Stimulated activated CD4-positive, alpha-beta T cell treated with anti-CD3 and anti-CD28 coated beads, Interleukin-12 subunit alpha, Interleukin-12 subunit beta, amount 100 ng/mL, for 48 hours (primary cell): ENCODE measurements at regions not wholly inside any gene's neighbourhood (a gene's known extent, or its start where the extent isn't known, plus 50 kb on each side); places are given as distances from the start of the nearest gene placed in this dataset.
"Not testable (repeated sequence)": the region's sequence is repeated elsewhere in the genome, so short reads cannot be mapped to it uniquely, and the experiment has no call there.

Experiments used
- DNase-seq, 3 donors: peaks; one replicate each; pipeline ENCODE4 v3.0.0-alpha.2; 2020; ENCODE audit warnings: low read depth in 2 of 3, low spot score in 1 of 3

DNA sequence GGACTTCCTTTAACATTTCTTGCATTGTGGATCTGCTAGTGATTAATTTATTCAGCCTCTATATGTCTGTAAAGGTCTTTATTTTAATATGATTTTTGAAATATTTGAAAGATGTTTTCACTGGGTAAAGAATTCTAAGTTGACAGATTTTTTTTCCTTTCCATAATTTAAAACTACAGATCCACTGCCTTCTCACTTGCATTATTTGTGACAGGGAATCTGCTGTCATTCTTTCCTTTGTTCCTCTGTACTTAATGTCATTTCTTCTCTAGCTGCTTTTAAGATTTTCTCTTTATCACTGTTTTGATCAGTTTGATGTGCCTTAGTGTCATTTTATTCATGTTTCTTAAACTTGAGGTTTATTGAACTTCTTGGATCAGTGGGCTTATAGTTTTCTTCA, 159.9 kb downstream of the CYB561 start:
- DNase-seq = no peak

DNA sequence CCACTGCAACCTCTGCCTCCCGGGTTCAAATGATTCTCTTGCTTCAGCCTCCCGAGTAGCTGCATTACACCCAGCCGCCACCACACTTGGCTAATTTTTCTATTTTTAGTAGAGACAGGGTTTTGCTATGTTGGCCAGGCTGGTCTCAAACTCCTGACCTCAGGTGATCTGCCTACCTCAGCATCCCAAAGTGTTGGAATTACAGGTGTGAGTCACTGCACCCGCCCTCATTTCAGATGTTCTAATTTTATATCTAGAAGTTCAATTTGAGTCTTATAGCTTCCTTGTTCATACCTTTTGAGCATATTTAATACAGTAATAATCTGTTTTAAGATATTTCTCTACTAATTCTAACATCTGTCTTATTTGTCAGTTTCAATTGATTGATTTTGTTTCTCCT, 159.1 kb downstream of the CYB561 start:
- not testable (repeated sequence) for DNase-seq

DNA sequence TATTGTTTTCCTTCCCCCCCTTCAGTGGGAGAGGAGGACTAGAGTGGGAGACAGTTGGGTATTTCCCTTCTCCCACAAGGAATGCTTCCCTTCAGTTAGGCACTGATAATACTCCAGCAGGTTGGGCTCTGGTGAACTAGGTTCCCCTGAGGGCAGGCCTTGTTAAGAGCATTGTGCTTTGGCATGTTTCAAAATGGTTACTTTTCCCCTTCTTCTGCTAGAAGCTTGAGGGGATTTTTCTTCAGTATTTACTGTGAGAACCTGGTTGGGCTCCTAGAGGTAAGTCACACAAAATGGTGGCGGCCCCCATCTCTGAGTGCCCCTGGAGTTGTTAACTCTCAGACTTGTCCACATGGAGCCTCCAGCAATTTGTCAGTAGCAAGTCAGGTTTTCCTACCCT, 156.2 kb downstream of the CYB561 start:
- no peak for DNase-seq

DNA sequence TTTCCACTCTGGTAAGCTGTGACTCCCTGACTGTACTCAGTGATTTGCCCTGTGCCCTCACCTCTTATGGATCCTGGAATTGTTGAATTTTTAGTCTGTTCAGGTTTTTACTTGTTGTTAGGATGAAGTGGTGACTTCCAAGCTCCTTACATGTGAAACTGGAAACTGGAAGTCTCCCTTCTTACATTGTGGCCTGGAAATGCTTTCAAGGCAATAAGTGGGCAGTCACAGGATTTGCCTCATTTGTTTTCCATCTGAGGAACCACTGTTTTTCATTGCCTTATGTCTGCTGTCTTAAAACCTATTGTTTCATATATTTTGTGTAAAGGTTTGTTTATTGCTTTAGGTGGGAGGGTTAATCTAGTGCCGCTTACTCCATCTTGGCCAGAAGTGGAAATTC, 155.8 kb downstream of the CYB561 start:
- no peak for DNase-seq

DNA sequence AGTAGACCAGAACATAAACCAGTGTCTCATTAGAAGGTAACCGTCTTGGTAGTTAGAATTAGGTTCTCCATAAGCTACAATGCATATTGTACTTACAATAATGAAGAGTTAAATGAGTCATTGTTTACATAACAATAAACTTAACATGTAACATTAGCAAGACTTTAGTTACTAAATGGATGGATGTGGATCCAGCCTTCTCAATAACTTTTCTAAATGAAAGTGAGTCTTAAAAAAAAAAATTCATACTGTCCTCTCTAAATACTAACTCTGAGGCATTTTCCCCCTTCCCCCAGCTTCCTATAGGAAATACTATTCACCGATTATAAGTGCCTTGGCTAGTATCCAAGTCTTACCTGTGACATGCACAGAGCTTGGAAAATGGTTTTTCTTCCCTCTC, 155.3 kb downstream of the CYB561 start:
- no peak for DNase-seq

DNA sequence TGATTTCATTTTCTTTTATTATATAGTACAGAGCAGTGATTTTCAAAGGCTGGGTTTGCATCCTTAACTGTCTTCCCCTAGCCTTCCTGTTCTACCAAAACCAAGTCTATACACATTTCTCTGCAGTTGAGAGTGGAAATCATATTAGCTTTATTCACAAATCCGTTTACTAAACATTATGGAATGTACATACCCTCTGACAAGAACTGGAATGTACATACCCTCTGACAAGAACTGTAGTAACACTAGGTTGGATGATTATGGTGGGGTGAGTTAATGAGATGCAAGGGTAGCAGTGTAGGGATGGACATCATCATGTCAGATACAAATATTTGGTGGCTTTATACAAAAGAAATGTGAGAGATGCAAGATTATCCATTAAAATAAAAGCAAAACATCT, 154.8 kb downstream of the CYB561 start:
- DNase-seq = no peak

DNA sequence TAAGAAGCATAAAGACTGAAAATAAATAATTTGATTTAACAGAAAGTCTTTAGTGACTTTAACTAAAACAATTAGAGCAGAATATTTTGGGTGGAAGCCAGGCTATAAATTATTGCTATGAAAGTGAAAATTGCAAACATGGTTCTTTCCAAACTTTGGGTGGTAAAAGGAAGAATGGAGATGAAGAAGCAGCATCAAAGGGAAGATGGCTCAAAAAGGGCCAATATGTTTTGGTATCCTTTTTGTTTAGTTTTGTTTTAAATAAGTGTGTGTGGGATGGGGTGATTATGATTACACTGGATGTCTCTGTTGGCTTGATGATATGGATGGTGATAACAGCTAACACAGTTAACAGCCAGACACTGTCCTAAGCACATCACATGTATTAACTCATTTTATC, 153.7 kb downstream of the CYB561 start:
- DNase-seq = no peak

DNA sequence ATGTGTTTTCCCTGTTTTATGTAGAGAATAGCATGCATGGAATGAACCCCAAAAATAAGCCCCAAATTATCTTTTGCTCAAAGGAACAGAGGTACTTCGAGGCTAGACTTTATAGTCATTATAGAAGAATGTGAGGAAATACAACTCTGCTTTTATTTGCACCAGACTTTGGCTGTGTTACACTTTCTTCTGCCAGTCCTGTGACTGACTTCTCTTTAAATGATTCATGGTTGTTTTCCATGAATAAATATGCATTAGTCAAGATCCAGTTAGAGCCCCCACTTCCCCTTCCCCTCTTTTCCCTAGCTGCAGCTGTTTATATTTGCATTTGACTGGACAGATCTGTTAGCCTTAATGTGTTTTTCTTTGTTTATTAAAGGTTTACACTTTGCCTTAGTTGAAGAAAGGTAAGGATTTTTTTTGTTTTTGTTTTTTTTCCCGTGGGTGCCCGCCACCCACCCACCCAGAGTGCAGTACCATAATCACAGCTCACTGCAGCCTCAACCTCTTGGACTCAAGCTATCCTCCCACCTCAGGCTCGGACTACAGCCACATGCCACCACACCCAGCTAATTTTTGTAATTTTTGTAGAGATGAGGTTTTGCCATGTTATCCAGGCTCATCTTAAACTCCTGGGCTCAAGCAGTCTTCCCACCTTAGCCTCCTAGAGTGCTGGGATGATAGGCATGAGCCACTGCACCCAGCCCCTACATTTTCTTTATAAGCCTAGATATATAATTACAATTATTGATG, 152.6 kb downstream of the CYB561 start:
- DNase-seq = no peak

DNA sequence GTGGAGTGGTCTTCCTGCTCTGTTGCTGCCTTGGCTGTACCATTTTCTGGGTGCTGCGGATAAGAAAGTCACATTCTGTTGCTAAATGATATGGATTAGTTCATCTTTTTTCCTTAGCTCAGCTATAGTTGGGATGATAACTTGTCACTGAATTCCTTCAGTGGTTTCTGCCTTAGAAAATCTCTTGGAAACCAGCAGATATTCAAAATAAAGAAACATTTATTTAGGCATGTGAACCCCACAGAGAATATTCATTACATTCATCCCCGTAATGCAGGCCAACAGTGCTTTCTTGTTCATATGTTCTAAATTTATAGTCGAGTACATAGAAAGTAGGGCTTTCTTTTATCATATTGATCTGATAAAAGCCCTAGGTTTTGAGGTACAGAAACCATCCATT, 151.3 kb downstream of the CYB561 start:
- DNase-seq = no peak

DNA sequence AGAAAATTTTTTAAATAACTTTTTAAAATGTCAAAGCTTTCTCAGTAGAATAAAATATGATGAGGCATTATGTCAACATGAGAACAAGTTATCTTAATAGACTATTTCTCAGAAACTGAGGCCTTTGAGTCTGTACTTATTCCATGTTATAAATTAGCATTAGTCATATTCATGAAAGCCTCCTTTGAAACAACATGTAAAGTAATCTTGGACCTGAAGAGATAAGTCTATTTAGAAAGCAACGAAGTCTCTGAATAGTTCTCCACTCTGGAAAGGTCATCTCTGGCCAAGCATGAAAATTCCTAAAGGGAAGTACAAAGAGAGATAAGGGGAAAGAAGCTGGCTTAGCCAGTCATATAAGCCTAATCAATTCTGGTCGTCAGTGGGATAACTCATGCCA, 150.8 kb downstream of the CYB561 start:
- DNase-seq = no peak

DNA sequence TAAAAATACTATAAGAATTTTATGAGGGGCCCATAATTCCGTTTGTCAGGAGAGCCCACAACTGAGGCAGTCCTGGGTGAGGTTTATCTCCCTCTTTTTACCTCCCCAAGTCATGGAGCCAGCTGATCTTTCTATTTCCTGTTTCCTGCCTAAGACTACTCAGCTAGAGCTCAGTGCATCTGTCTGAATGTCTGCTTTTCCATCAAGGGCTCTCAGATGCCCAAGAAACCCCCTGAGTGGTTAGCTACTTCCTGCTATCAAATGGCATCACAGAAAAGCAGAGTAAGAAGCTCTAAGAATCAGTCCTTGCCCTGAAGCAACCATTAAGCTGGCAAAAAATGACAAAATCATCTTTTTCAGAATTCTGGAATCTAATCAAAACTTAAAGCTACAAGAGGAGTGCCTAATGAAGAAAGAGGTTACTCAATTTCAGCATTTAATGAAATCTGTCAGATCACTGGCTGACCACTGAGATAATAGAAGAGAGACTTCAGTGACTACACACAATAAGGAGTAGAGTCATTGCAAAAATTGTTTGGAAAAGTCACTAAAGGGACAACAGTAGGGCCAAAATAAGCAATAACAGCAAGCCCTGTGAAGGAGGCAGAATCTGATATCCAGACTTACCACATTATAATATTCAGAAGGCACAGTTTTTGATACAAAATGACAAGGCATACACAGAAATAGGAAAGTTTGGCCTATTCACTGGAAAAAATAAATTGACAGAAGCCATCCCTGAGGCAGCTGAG, 150.1 kb downstream of the CYB561 start:
- DNase-seq = no peak

DNA sequence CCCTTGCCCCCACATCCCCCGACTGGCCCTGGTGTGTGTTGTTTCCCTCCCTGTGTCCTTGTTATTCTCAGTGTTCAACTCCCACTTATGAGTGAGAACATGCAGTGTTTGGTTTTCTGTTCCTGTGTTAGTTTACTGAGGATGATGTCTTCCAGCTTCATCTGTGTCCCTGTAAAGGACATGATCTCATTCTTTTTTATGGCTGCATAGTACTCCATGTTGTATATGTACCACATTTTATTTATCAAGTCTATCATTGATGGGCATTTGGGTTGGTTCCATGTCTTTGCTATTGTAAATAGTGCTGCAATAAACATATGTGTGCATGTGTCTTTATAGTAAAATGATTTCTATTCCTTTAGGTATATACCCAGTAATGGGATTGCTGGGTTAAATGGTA, 147.2 kb downstream of the CYB561 start:
- not testable (repeated sequence) for DNase-seq

DNA sequence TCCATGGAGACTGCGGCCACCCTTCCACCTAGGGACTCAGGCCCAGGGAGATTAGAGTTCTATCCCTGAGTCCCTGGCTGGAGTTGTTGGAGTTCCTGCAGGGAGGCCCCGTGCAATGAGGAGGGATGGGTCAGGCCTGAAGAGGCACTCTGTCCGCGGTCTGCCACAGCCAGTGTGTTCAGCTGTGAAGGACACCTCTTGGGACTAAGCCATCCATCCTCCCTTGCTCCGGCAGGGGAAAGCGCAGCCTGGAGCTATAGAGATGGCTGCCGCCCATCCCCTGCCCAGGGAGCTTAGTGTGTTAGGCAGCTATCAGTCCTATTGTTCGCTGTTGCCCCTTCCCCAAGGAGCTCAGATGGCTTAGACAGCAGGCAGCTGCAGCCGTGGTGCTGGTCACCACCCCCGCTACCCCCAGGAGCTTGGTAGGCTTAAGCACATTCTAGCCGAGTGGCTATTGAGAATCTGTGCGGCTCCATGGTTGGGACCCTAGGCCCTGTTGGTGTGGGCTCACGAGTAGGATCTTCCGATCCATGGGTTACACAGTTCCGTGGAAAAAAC, 141.3 kb downstream of the CYB561 start:
- DNase-seq = no peak

DNA sequence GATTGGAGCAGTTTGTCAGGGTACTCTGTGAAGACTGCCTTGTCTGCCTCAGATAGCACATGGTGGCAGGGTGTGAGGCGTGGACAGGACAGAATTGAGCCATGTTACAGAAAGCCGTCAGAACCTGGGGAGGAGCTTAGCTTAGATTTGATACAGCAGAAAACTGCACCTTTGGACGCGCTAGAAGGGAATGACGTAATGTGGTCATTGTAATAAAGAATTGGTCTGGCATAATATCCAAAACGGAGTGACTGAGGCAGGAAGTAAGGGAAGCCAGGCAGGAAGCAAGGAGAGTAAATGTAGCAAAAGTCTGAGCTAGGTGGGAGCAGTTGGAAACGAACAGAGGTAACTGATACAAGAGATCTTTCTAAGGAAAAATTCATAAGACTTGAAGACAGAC, 140.2 kb downstream of the CYB561 start:
- DNase-seq = no peak

DNA sequence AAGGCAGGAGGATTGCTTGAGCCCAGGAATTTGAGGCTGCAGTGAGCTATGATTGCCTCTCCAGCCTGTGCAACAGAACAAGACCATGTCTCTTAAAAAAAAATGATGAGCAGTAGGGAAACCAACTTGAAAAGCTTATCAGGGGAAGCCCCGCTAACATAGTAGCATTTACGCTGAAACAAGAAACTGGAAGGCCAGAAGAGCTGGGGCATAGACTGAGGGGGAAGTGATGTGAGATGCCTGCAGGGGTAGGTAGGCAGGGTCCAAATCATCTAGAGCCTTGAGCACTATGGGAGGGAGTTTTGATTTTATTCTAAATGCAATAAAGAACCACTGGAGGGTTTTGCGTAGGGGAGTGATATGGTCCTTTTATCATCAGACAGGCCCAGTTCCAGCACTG, 139.3 kb downstream of the CYB561 start:
- DNase-seq = no peak

DNA sequence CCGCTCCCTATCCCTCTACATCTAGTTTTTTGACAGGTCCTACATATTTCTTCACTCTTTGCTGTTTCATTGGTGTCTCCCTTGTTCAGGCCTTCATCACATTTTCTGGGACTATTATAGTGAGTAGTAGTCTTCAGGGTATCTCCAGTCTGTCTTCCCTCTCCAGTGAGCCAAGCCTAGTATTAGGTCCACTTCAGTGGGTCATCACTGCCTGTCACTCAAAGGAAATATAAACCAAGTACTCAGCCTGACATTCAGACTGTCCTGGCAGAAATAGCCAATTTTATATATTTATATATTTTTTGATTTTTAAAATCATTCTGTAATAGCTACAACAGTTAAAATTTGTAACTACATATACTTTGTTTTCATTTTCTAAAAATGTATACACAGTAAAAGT, 137.8 kb downstream of the CYB561 start:
- DNase-seq = no peak

DNA sequence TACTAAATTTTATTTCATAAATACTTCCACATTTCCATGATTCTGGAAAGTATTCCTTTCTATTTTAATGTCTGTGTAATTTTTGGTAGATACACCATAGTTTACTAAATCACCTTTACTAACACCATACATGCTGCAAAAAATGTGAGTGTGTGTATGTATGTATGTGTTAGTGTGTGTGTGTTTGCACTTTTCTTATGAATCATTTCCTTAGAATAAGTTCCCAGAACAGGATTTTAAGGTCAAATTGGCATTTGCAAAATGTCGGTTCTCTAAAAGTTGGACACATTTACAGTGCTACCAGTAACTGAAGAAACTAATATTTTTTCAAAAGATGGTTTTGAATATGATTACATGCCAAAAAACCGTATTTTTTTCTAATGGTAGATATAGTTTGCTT, 137.1 kb downstream of the CYB561 start:
- no peak for DNase-seq

DNA sequence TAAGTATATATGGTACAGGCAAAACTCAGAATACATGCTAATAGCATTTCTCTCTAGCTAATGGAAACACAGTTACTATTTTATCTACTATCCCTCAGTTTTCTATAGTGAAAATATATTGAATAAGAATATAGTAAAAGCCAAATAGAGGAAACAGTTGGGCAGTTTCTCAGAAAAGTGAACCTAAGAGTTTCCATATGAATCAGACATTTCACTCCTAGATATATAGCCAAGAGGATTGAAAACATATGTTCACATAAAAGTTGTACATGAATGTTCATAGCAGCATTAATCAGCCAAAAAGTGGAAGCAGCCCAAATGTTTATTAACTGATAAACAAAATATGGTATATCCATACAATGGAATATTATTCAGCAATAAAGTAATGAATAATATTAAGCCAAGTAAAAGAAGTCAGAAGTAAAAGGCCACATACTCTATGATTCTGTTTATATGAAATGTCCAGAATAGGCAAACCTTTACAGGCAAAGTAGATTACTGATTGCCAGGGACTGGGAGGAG, 134.6 kb downstream of the CYB561 start:
- no peak for DNase-seq

DNA sequence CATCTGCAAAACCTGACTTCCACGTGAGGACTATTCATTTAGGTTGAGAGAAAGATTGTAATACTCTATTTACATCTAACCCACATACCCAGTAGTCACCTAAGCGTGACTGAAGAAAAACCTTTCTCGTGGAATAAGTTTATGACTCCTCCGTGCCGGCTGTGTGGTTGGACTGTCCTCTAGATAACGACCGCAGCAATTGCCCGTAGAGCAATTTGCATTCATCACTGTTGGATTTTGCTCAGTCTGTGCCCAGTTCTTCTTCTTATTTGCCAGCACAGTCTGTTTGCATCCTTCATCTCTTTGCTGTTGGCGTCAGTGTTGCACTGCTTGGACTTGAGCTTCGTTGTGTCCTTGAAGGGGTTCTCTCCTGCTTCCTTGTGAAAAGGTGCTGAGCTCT, 131.3 kb downstream of the CYB561 start:
- DNase-seq = no peak

DNA sequence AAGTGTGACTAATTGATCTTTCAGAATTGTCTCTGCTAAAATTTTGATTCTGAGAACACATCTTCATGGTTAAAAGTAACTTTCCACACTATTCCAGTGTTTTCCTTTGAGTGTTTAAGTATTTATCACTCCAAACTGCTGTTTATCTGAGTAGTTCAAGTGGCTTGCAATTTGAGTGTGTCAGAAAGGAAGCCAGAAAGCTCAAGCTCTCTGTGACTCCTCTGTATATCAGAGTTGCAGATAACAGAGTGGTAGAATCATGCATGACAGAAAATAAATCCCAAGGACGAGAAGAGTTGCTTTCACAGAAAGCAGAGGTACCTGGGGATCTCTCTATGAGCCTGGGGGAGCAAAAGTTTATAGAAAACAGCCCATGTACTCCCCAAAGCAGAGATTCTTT, 130.0 kb downstream of the CYB561 start:
- no peak for DNase-seq

DNA sequence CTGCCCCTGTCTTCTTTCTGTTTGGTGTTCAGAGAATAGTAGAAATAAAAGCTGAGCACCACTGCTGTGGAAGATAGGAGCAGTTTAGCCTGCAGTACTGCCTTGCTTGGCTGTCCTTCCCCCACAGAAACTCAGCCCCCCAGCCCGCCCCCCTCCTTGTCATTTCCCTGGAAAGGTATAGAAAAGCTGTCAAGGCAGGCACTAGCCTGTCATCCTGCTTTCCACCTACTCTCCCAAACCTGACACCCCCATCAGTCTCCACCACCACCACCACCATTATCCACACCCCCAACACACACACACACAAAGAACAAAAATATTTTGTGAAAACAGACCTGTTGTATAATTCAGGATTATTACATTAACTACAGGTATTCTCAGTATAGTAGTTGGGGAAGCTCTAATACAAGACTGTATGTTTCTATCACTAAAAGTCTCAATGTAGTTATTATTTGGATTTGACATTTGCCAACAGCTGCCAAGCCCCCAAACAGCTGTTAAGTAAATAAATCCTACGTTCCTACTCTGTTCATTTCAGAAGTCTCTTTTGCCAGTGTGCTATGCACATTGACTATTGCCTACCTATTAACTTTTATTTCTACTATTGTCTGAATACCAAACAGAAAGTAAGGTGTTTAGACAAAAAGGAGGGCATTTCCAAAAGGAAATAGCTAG, 128.8 kb downstream of the CYB561 start:
- DNase-seq = no peak

DNA sequence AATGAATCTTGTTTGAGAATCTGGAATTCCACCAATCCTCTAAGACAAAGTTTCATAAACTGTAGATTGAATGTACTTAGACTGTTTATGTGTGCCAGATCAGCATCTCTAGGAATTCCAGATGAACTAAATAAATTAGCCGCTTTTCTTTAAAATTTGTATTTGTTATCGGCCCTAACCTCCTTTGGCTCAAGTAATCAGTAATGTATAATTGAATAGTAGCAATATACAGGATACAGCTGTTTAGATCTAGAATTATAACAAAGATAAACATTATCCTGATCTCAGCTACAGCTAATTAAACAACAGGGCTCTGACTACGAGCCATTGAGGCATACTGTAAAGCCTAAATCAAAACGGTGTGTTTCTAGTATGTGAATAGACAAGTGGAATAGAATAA, 120.3 kb downstream of the CYB561 start:
- DNase-seq = no peak
